Prostate gland (tissue), 2 donors: ENCODE measurements at regions not wholly inside any gene's neighbourhood (a gene's known extent, or its start where the extent isn't known, plus 50 kb on each side); places are given as distances from the start of the nearest gene placed in this dataset.

Experiments used
- DNase-seq: peaks from one replicate; pipeline ENCODE4 v3.0.0-alpha.2; 2019; ENCODE audit warnings: low spot score
- H3K27ac ChIP-seq, 2 donors: fragments of 200-600 bp; sonication (generic); 2 replicates each; pipeline ENCODE4 v1.5.1; 2017 to 2019
- H3K27me3 ChIP-seq: fragments of 200-600 bp; sonication (generic); replicated peaks from 2 replicates; pipeline ENCODE4 v1.5.1; 2019; ENCODE audit not compliant: insufficient read depth
- H3K36me3 ChIP-seq, 2 donors: fragments of 200-600 bp; sonication (generic); 1 replicate in 1 of 2; 2 replicates in 1 of 2; pipeline versions ENCODE4 v1.5.1 to v1.8.1; 2017 to 2019
- H3K4me1 ChIP-seq: fragments of 200-600 bp; sonication (generic); replicated peaks from 2 replicates; pipeline ENCODE4 v1.5.1; 2019
- H3K4me3 ChIP-seq, 2 donors: fragments of 200-600 bp; sonication (generic); 2 replicates each; pipeline ENCODE4 v1.5.1; 2017 to 2019
- H3K9me3 ChIP-seq: fragments of 200-600 bp; sonication (generic); 2 replicates; pipeline ENCODE4 v1.5.1; 2017
- POLR2A ChIP-seq: fragments of 450-650 bp; IDR thresholded peaks from one replicate; pipeline ENCODE4 v1.6.1; 2016; ENCODE audit warnings: antibody characterized with exemption, mild to moderate bottlenecking
- POLR2AphosphoS5 ChIP-seq: sonication (generic); formaldehyde crosslinking; IDR thresholded peaks from one replicate; pipeline ENCODE4 v1.6.1; 2017; ENCODE audit warnings: antibody characterized with exemption
- WGBS: methylation state at CpG from one replicate; pipeline ENCODE4 v1.1.5; 2018; 5-methylcytosine and 5-hydroxymethylcytosine counted together
- intact Hi-C: fragments of 100-400 bp; cut with DNase I; formaldehyde crosslinking; loops from one replicate; pipeline ENCODE4 v1.14.2; 2022
- TF ChIP-seq, protein P1 (sequence below), 4 experiments: fragments of 200-600 bp in 2 of 4; fragments of 450-650 bp in 2 of 4; sonication (generic) in 2 of 4; IDR thresholded peaks; 1 replicate in 3 of 4; 2 replicates in 1 of 4; pipeline ENCODE4 v1.5.1; 2016 to 2019; ENCODE audit warnings: antibody characterized with exemption in 4 of 4, mild to moderate bottlenecking in 2 of 4, moderate library complexity in 2 of 4

DNA sequence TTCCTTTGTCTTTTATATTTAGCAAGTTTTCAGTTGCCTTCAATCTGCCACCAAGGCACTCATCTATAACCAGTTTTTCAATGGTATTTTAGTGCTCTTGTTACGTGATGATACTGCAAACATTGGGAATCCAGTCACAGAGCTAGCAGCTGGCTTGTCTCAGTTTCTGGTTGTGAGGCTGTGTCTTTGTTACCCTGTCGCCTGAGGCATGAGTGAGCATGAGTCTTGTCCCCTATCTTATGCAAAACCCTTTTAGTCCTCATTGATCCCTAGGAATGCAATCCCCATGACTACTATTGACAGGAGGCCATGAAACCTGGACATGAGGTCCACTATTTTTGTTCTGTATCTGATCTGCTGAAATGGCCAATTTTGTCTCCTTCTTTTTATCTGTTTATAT is 391.0 kb downstream of the LMO7 start:
- intact Hi-C loops, result no loop called here
- 77% methylated on average over 2 of the region's 2 CpGs for WGBS

DNA sequence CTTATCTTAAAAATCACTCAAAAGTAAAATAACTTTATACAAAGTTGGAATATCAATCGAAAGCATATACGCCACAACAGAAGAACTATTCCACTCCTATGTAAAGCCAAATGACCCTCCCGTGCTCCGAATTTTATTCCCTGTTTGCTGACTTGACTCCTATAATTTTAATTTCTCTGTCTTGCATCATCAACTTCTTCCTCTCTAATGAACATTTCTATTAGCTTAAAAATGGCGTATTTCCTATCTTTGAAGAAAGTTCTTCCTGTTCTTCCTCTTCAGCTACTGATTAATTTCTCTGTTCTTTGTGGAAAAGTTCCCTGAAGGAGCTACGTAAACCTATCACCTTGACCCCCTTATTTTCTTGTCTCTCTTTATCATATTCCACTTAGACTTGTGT is 389.3 kb downstream of the LMO7 start:
- TF ChIP-seq POLR2A (no peak), POLR2AphosphoS5 (no peak)
- TF ChIP-seq, protein P1, sequence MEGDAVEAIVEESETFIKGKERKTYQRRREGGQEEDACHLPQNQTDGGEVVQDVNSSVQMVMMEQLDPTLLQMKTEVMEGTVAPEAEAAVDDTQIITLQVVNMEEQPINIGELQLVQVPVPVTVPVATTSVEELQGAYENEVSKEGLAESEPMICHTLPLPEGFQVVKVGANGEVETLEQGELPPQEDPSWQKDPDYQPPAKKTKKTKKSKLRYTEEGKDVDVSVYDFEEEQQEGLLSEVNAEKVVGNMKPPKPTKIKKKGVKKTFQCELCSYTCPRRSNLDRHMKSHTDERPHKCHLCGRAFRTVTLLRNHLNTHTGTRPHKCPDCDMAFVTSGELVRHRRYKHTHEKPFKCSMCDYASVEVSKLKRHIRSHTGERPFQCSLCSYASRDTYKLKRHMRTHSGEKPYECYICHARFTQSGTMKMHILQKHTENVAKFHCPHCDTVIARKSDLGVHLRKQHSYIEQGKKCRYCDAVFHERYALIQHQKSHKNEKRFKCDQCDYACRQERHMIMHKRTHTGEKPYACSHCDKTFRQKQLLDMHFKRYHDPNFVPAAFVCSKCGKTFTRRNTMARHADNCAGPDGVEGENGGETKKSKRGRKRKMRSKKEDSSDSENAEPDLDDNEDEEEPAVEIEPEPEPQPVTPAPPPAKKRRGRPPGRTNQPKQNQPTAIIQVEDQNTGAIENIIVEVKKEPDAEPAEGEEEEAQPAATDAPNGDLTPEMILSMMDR (IDR thresholded peaks at IDR 0.05), result no peak
- Histone ChIP-seq H3K9me3 (no peaks in the 10 kb centered on the region), H3K4me1 (no peaks in the 10 kb centered on the region), H3K27ac (no peak overlapping the region), H3K4me3 (no peak overlapping the region), H3K27me3 (no peaks in the 10 kb centered on the region), H3K36me3 (no peaks in the 10 kb centered on the region)
- intact Hi-C loops, result no loop called here
- DNase-seq, result no peak
- 94% methylated on average over 6 of the region's 6 CpGs for WGBS

More for the DNA sequence above, 391.0 kb downstream of the LMO7 start:
- H3K9me3 ChIP-seq, result no peaks in the 10 kb centered on the region
- no peak overlapping the region for H3K27ac ChIP-seq
- no peaks in the 10 kb centered on the region for H3K4me1 ChIP-seq
- no peak overlapping the region for H3K4me3 ChIP-seq
- H3K27me3 ChIP-seq, result no peaks in the 10 kb centered on the region
- DNase-seq, result no peak
- TF ChIP-seq POLR2AphosphoS5 (no peak), POLR2A (no peak)
- TF ChIP-seq, protein P1 (IDR thresholded peaks at IDR 0.05), result no peak
- H3K36me3 ChIP-seq, result no peaks in the 10 kb centered on the region

DNA sequence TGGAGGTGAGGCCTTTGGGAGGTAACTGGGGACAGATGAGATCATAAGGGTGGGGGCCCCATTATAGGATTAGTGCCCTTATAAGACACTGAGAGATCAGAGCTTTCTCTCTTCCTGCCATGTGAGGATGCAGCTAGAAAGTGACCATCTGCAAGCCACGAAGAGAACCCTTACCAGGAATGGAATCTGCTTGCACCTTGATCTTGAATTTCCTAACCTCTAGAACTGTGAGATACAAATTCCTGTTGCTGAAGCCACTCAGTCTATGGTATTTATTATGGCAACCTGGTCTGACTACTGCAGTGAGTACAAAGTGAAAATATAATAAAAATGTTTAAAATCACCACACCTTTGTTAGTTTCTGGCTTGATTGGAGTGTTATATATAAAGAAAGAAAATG is 388.0 kb downstream of the LMO7 start:
- H3K27me3 ChIP-seq, result no peaks in the 10 kb centered on the region
- H3K36me3 ChIP-seq, result no peaks in the 10 kb centered on the region
- no peak overlapping the region for H3K4me3 ChIP-seq
- no peak overlapping the region for H3K27ac ChIP-seq
- 87% methylated on average over 1 of the region's 1 CpG for WGBS
- no peaks in the 10 kb centered on the region for H3K4me1 ChIP-seq
- intact Hi-C loops, result no loop called here
- TF ChIP-seq POLR2A (no peak), POLR2AphosphoS5 (no peak)
- TF ChIP-seq, protein P1 (IDR thresholded peaks at IDR 0.05), result no peak
- no peaks in the 10 kb centered on the region for H3K9me3 ChIP-seq
- DNase-seq, result no peak

DNA sequence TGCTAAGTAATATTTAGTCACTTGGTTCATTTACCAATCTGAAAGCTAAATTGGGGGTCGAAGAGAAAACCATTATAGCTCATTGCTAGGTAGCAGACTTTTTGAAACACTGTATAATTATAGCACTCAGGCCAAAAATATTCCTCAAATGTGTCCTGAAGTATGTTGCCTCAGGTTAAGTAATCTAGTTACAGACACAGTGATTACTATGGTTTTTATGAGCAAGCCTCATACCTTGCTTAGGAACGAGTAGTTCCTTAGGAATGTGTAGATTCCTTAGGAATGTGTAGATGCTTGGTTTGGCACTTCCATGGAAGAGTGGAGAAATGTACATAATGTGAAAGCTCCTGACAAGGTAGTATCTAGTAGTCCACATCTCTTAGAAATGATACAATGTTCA is 387.5 kb downstream of the LMO7 start:
- Histone ChIP-seq H3K36me3 (no peaks in the 10 kb centered on the region), H3K9me3 (no peaks in the 10 kb centered on the region), H3K27ac (no peak overlapping the region), H3K4me3 (no peak overlapping the region), H3K27me3 (no peaks in the 10 kb centered on the region), H3K4me1 (no peaks in the 10 kb centered on the region)
- no peak for DNase-seq
- whole genome bisulfite sequencing, result 65% methylated on average over 2 of the region's 2 CpGs
- TF ChIP-seq, protein P1 (IDR thresholded peaks at IDR 0.05), result no peak
- TF ChIP-seq POLR2AphosphoS5, result no peak
- TF ChIP-seq POLR2A, result no peak
- intact Hi-C loops, result no loop called here

DNA sequence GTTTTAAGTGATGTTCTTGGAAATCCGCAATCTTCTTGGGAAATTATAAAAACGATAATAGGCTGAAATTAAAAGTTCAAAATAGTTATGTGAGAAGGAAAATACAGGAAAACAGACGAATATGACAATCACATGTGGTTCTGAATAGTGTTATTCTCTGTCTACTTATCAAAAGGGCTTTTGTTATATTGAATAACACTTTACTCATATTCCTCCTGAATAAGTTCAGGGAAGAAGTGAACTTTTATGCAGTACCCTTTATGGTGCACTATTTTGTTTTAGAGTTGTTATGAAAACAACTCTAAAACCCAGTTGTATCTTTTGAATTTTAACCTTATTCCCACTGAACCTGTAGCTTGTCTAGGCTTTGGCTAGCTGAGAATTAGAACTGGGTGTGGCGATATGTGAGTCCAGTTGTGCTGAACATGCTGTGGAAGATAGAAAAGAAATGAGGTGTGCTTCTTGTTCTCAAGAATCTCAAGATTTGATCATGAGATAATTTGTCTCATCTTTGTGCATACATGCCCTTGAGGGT is 384.4 kb downstream of the LMO7 start:
- intact Hi-C loops, result no loop called here
- no peaks in the 10 kb centered on the region for H3K27me3 ChIP-seq
- no peaks in the 10 kb centered on the region for H3K4me1 ChIP-seq
- H3K36me3 ChIP-seq, result no peaks in the 10 kb centered on the region
- H3K9me3 ChIP-seq, result no peaks in the 10 kb centered on the region
- no peak overlapping the region for H3K27ac ChIP-seq
- TF ChIP-seq, protein P1 (IDR thresholded peaks at IDR 0.05), result no peak
- TF ChIP-seq POLR2A (no peak), POLR2AphosphoS5 (no peak)
- no peak overlapping the region for H3K4me3 ChIP-seq
- 87% methylated on average over 4 of the region's 4 CpGs for WGBS
- no peak for DNase-seq
